ENCODE measurements at regions not wholly inside any gene's neighbourhood (a gene's known extent, or its start where the extent isn't known, plus 50 kb on each side); places are given as distances from the start of the nearest gene placed in this dataset.

- DNase-seq = peak; percentile 15
Measured at GRCh38 chr12:78703820-78704525, 160.6 kb upstream of the SYT1 start.

- DNase-seq = no peak
Measured at GRCh38 chr12:78711954-78712353, 152.6 kb upstream of the SYT1 start.

- DNase-seq = no peak
Measured at GRCh38 chr12:78712834-78713481, 151.6 kb upstream of the SYT1 start.

GRCh38 chr12:78719721-78720120 is 144.9 kb upstream of the SYT1 start:
- DNase-seq = no peak

GRCh38 chr12:78721906-78722305 is 142.7 kb upstream of the SYT1 start:
- no peak for DNase-seq

GRCh38 chr12:78725033-78725432 is 139.5 kb upstream of the SYT1 start:
- DNase-seq = no peak

- no peak for DNase-seq
Measured at GRCh38 chr12:78725951-78726580, 138.5 kb upstream of the SYT1 start.

GRCh38 chr12:78726854-78727253 is 137.7 kb upstream of the SYT1 start:
- no peak for DNase-seq

- no peak for DNase-seq
Measured at GRCh38 chr12:78732481-78732880, 132.1 kb upstream of the SYT1 start.

- DNase-seq = no peak
Measured at GRCh38 chr12:78739653-78740052, 124.9 kb upstream of the SYT1 start.

- no peak for DNase-seq
Measured at GRCh38 chr12:78746001-78746400, 118.6 kb upstream of the SYT1 start.

- no peak for DNase-seq
Measured at GRCh38 chr12:78753058-78753457, 111.5 kb upstream of the SYT1 start.

- no peak for DNase-seq
Measured at GRCh38 chr12:78756936-78757335, 107.6 kb upstream of the SYT1 start.

GRCh38 chr12:78759367-78759766 is 105.2 kb upstream of the SYT1 start:
- no peak for DNase-seq

- no peak for DNase-seq
Measured at GRCh38 chr12:78760906-78761305, 103.7 kb upstream of the SYT1 start.

GRCh38 chr12:78764913-78765312 is 99.7 kb upstream of the SYT1 start:
- no peak for DNase-seq

GRCh38 chr12:78767264-78767981 is 97.2 kb upstream of the SYT1 start:
- DNase-seq = no peak

GRCh38 chr12:78778339-78778738 is 86.2 kb upstream of the SYT1 start:
- DNase-seq = no peak

GRCh38 chr12:78787576-78787975 is 77.0 kb upstream of the SYT1 start:
- no peak for DNase-seq

- no peak for DNase-seq
Measured at GRCh38 chr12:78790148-78790547, 74.4 kb upstream of the SYT1 start.

GRCh38 chr12:78792052-78792698 is 72.4 kb upstream of the SYT1 start:
- no peak for DNase-seq

GRCh38 chr12:78793491-78793890 is 71.1 kb upstream of the SYT1 start:
- DNase-seq = no peak

GRCh38 chr12:78793982-78794381 is 70.6 kb upstream of the SYT1 start:
- no peak for DNase-seq
